GM18867 (cell line): ENCODE measurements at regions not wholly inside any gene's neighbourhood (a gene's known extent, or its start where the extent isn't known, plus 50 kb on each side); places are given as distances from the start of the nearest gene placed in this dataset.
A peak's percentile ranks its signal among the peaks of the same experiment; 100 is the strongest.
"Not testable (repeated sequence)": the region's sequence is repeated elsewhere in the genome, so short reads cannot be mapped to it uniquely, and the experiment has no call there.

ENCODE experiments used
- ATAC-seq: cut with Tn5 transposase; IDR thresholded peaks from one replicate; pipeline ENCODE4 v1.9.1; 2021; ENCODE audit warnings: mild to moderate bottlenecking, moderate library complexity; ENCODE audit not compliant: unreplicated experiment

DNA sequence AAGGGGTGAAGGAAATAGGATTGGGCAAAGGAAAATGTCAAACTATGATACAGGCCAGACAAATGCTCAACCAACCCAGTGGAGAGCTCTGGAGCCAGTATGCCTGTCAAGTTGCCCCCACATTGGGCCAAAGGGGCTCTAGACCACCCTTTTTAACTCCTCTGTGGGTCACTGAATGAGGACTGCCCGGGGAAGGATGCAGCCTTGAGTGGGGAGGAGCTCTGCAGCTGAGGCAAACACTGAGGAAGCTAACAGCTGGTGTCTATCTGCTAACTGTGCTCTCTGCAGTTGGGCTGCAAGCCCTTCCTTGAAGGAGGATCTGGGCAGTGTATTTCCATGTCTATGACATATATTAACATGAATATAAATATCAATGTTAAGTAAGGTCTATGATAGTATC is 98.4 kb upstream of the PRSS16 start:
- no peak for ATAC-seq

DNA sequence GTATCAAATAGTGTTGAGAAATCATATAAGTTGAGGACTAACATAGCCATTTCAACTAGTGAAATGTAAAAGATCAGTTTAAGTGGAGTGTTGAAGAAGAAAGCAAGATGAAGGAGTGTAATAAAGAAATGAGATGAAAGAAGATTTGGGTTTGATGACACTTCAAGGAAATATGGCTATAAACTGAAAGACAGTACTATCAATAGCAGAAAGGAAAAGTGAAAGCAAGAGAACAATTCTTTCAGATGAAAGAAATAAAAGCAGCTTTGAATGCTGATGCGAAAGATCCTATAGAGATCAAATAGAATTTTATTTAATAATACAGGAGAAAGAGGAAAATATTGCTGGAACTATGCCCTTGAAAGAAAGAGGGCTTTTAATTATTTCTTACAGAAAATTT is 92.8 kb upstream of the PRSS16 start:
- no peak for ATAC-seq

DNA sequence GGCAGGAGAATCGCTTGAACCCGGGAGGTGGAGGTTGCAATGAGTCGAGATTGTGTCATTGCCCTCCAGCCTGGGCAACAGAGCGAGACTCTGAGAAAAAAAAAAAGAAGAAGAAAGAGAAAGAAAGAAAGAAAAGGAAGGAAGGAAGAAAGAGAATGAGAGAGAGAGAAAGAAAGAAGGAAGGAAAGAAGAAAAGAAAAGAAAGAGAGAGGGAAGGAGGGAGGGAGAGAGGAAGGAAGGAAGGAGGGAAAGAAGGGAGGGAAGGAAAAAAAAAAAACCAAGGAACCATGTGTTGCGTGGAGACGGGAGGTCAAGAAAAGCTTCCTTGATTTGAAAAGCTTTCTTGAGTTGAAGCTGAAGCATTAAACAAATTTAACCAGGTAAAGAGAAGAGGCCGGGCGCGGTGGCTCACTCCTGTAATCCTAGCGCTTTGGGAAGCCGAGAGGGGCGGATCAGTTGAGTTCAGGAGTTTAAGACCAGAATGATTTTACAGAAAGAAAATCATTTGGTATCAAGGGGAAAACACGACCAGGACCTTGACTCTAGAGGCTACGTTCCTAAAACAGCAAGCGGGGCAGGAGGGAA is 90.5 kb upstream of the PRSS16 start:
- no peak for ATAC-seq

DNA sequence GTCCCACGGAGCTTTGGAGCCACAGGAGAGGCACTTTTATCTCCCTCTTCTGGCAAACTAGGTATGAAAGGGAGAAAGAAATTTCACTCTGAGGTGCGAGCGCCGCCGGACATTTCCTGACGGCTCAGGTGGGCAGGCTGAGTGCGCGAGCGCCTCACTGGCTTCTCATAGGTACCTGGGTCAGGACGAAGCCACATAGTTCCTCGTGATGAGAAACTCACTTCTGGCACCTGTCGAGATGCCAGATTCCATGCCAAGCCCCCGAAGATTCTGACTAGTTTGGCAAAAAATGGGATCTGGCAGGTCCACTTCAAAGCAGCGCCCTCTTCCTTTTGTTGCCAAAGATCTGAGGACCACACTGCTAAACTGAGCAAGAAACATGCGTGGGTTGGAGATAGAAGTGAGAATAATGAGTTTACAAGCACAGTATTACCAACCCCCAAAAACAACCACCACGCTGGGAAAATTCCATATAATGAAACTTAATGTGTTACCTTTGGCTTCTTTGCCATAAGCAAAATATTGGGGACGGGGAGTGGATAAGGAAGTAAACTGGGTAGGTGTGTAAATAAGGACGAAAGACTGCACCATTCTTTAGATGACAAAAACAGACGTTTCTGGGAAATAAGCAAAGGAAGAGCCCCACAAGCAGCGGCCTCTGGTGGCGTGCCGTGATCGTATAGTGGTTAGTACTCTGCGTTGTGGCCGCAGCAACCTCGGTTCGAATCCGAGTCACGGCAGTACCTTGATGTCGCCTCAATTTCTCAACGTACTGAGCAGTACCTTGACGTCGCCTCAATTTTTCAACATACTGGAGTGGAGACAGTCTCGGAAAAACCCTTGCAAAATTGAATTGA is 89.8 kb upstream of the PRSS16 start:
- ATAC-seq, result peak; percentile 52

DNA sequence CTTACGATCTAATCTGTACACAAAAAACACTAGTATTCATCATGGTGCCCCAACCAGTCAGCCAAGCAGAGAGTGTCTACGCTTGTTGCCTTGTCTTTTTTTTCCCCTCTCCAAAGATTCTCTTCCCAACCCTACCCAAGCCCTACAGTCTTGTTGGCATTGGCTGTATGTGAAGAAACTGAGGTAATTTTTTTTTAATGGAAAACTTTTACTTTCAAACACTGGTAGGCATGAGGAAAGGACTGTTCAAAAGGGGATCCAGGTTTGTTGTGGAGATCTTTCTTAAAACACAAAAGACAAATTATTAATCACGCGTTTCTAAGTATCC is 89.2 kb upstream of the PRSS16 start:
- ATAC-seq, result no peak

DNA sequence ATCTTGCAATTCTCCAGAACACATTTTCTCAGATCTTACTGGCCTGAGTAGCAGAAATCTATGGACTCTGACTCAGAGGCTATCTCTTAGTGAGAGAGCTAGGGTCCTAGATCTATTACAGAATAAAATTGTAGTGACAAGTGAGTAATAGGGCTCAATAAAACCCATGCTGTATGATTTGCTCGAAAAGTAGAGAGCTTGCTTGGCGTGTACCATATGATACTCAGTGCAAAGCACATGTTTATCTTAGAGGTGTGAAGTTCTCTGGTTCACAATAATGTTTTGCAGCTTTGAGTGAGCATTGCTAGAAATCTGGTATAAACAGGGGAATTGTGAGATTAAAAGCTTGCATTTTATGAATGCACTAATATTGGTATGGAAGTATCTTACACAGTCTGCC is 87.8 kb upstream of the PRSS16 start:
- ATAC-seq, result no peak

DNA sequence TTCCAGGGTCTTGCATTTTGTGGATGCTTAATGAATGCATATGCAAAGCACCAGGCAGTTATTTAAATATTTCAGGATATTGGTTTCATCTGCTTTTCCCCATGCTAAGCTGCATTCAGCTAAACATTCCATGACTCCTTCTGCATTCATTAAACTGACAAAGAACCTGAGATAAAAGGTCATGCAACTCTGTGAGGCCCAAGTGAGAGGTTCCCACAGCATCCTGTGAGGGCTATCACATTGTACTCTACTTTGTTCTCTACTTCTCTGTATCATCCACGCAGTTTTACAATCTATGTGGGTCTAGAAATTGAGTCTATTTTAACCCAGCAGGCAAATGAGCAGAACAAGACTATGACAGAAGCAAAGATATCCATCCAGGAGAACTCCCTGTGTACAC is 86.4 kb upstream of the PRSS16 start:
- no peak for ATAC-seq

DNA sequence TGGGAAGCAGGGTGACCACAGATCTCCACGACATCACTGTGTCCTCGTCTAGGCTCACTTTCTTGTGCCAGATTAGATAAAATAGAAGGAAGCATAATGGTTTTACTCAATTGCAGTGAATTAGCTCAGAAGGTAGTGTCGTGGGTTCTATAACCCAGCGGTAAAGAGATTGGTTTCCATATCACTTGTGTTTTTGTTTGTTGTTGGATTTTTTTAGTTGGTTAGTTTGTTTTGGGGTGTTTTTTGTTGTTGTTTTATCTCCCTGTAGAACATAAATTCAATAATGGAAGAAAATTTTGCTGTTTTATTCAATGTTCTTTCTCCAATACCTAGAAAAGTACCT is 85.9 kb upstream of the PRSS16 start:
- no peak for ATAC-seq

DNA sequence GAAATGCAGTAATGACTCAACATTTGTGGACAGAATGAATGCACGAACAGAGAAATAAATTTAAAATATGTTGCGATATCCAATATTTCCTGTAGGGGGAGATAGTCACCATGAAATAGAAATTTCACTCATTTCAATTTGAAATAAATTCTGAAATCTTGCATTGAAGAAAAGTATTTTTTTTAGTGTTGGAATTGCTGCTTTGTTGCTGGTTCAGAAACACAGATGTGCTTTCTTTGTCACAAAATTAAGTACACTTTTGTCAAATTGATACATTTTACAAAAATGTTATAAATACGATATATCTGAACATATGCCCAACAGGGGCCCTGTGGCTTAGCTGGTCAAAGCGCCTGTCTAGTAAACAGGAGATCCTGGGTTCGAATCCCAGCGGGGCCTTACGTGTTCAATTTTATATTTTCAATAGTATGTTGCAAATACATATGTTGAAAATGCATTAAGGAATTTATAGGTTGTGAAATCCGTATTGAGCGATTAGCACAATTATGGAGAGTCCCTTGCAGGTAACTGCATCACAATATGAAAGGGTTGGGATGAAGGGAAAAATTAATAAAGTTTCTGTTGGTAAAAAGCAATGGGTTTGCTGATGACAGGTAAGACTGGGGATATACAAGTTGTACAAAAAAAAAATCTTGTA is 85.4 kb upstream of the PRSS16 start:
- ATAC-seq, result no peak

DNA sequence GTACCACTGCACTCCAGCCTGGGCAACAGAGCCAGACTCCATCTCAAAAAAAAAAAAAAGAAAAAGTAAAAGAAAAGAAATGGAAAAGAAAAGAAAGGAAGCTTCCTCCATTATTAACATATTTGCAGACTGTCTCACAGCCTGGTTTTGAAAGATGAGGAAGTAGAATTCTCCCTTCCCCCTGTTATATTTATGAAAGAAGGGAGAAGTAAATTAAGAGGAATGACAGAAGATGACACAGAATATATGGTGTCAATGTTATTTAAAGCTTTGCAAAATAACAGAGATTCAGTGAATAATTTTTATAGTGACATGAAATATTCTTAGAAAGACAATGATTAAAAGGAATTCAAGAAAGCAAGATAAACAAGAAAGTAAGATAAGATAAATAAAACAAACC is 83.7 kb upstream of the PRSS16 start:
- no peak for ATAC-seq

DNA sequence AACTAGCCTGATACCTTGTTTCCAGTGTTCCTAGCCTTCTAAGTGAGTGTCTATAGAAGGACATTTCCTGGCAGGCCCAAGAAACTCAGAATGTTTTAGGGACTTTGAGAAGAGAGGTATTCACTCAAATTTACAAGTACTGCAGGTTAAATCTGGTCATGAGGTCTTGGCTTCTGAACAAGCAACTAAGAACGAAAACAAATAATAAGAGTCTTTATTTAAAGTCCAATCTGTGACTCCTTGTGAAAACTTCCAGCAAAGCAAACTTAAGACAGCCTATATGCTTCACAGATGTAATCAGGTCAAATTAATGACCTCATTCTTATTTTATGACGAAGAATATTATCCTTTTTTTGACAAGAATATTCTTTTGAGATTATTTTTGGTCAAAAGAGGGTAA is 79.4 kb upstream of the PRSS16 start:
- ATAC-seq, result no peak

DNA sequence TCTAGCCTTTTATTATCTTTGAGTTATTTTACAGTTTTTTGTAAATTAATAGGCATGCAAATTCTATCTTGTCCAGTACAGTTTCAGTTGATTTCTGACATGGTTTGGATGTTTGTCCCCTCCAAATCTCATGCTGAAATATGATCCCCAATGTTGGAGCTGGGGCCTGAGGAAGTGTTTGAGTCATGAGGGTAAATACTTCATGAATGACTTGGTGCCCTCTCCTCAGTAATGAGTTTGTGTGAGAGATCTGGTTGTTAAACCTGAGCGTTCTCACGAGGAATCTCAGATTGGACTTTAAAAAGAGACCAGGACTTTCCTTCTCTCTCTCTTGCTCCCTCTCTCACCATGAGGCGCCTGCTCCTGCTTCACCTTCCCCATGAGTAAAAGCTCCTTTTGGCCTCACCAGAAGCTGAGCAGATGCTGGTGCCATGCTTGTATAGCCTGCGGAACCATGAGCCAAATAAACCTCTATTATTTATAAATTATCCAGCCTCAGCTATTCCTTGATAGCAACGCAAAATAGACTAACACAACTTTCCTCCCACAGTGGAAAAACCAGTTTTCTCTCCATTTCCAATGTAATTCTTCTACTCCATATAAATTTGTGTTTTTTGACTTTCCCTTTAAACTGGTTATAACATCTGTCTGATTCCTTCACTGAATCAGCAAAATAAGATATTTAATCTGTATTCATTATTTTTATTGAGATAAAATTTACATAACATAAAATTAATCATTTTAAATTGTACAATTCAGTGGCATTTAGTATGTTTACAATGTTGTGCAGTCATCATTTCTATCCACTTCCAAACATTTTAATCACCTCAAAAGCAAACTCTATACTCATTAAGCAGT is 78.7 kb upstream of the PRSS16 start:
- ATAC-seq, result no peak

DNA sequence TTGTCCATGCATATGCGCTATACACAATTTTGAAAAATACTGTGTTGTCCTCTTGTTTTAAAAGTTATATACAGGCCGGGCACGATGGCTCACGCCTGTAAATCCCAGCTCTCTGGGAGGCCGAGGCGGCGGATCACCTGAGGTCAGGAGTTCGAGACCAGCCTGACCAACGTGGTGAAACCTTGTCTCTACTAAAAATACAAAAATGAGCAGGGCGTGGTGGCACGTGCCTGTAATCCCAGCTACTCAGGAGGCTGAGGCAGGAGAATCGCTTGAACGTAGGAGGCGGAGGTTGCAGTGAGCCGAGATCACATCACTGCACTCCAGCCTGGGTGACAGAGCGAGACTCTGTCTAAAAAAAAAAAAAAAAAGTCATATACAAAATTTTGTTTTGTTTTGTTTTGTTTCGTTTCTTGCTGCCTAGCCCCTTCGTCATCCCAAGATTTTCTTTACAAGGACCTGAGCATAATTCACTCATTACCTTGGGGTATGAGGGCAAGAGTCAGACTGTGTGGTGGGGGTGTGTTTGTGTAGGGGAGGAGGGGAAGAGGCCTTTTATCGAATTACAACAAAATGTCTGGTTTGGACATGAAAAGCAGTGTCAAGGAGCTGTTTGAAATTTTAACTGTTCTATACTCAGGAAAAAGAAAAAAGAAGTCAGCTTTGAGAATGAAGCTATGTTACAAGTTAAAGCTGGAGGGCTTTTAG is 74.8 kb upstream of the PRSS16 start:
- not testable (repeated sequence) for ATAC-seq

DNA sequence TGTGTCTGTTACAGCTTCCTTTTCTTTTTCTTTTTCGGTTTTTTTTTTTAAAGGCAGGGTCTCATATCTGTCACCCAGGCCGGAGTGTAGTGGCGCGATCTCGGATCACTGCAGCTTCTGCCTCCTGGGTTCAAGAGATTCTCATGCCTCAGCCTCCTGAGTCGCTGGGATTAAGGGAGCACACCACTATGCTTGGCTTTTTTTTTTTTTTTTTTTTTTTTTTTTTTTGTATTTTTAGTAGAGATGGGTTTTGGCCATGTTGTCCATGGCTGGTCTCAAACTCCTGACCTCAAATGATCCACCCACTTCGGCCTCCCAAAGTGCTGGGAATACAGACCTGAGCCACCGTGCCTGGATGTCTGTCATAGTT is 74.3 kb upstream of the PRSS16 start:
- ATAC-seq, result not testable (repeated sequence)

DNA sequence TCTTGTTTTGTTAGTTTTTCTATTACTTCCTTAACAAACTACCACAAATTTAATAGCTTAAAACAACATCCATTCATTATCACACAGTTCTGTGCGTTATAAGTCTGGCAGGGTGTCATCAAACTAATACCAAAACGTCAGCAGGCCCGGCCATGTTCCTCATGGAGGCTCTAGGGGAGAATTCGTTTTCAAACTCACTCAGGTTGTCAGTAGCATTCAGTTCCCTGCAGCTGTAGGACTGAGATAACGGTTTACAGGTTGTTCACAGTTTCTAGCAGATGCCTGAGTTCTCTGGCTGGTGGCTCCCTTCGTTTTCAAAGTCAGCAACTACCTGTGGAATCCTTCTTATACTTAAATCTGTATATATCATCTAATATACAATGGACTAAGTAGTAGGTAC is 72.5 kb upstream of the PRSS16 start:
- ATAC-seq, result no peak

DNA sequence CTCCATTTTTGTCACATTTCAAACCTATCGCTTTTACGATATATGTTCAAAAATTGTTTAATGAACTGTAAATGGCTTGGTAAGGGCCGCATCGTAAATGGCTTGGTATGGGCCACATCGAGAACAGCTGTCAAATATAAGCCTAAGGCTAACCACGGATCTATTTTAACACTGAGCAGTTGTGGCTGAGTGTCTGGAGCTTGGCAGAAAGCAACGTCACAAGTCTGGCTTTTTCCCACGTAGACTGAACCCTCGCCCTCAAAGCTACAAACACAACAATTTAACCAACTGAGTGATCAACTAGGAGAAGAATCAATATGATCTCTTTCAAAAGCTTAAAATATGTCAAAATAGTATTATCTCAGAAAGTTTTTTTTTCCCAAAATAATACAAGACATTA is 71.4 kb upstream of the PRSS16 start:
- ATAC-seq, result no peak

DNA sequence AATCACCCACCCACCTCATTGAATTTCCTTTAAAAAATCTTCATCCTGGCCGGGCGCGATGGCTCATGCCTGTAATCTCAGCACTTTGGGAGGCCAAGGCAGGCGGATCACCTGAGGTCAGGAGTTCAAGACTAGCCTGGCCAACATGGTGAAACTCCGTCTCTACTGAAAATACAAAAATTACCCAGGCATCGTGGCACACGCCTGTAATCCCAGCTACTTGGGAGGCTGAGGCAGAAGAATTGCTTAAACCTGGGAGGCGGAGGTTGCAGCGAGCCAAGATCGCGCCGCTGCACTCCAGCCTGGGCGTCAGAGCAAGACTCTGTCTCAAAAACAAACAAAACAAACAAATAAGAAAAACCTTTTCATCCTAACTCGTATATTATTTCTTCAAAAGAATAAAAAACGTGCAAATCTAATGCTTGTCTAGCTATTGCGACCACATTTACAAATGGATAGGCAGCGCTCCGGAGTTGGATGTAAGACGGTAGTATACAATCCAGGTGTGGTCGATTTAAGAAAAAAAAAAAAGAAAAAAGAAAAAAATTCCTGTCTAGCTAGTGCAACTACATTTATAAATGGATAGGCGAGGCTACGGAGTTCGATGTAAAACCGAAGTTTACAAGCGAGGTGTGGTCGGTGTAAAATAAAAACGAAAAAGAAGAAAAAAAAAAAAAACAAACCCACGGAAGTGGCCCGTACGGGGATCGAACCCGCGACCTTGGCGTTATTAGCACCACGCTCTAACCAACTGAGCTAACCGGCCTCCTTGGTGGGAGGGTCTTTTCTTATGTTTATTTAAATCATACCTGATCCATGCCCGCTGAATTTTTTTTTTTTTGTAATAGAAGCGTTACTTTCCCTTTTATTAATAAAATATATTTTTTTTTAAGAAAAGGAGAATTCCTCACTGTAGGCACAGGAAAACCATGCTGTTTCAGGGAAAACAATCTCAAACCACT is 70.7 kb upstream of the PRSS16 start:
- peak; percentile 42 for ATAC-seq

DNA sequence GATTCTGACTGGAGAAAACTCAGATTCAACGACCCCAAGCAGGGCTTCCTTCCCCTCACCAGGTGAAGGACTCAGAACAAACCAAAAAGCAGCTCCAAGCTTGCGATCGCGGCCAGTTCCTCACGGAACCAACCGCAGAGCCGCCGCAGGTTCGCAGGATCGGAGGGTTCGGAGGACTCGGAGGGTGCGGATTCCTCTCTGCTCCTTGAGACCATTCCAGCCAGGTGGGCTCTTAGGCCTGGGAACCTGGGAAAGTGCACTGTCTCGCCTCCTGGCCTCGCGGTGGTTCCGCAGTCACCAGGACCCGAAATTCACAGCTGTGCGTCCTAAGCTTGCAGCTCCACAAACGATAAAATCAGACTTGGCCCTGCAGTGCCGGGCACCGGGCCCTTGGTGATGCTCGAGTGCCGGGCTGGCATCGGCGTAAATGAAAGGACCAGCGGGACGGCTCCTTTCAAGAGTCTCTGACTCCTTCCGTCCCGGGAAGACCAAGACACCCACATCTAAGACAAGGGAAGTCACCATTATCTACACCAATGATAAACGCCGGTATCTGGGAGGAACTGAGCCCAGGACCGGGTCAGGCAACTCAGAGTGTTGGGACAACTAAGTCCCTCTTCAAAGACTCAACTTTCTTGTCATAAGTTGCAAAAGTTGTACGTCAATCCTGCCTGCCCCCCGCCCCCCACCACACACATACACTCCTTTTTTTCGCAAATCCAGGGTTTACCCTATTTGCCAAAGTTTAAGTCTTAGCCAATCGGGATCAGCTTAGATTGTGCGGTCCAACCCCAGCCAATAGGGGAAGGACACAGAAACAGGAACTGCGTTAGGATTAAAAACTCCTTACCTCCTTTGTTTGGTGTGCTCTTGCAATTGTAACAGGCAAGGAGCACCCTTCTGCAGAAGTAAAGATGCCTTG is 69.8 kb upstream of the PRSS16 start:
- ATAC-seq, result peak; percentile 74

DNA sequence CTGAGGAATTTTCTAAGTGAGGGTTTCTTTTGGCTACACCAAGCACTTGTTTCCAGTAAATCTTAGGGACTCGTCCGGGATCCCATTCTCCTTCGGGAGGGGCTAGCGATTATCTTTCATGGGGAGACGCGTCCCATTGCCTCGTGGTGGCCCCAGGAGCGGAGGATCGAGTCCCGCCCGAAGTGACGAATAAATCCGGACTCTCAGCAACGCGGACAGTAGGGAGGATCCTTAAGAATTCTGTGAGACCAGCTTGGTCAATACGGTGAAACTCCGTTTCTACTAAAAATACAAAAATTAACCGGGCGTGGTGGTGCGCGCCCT is 69.1 kb upstream of the PRSS16 start:
- no peak for ATAC-seq
